Gastrocnemius medialis (tissue), 4 donors: ENCODE measurements at regions not wholly inside any gene's neighbourhood (a gene's known extent, or its start where the extent isn't known, plus 50 kb on each side); places are given as distances from the start of the nearest gene placed in this dataset.

ENCODE experiments used
- POLR2A ChIP-seq, 2 donors: fragments of 450-650 bp; IDR thresholded peaks; one replicate each; pipeline ENCODE4 v1.6.1; 2017; ENCODE audit warnings: antibody characterized with exemption in 2 of 2, mild to moderate bottlenecking in 2 of 2, moderate library complexity in 2 of 2
- TF ChIP-seq, protein P1 (sequence below), 5 experiments: fragments of 450-650 bp in 3 of 5; fragments of 200-600 bp in 2 of 5; sonication (generic) in 2 of 5; IDR thresholded peaks in 4 of 5; conservative IDR thresholded peaks in 1 of 5; 1 replicate in 4 of 5; 2 replicates in 1 of 5; pipeline ENCODE4 v1.5.1; 2016 to 2019; ENCODE audit warnings: antibody characterized with exemption in 5 of 5, mild to moderate bottlenecking in 3 of 5, moderate library complexity in 3 of 5

DNA sequence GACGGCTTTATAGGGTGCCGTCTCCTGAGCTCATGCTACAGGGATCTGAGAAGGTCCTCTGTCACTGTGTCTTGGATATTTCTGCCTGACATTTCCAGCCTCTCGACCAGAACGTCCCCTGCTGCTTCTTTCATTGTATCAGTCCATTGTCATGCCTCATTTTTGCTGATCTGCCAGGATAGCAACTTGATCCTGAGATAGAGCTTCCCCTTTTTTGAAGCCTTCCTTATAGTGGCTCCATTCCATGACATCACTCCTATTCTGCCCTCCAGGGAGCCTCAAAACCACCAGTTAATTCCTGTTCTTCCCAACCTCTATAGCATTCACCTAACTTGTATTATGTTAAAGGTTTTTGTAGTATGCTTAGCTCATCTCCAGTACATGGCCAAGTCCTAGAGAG lies 431.8 kb upstream of the NOX3 start:
- TF ChIP-seq, protein P1, sequence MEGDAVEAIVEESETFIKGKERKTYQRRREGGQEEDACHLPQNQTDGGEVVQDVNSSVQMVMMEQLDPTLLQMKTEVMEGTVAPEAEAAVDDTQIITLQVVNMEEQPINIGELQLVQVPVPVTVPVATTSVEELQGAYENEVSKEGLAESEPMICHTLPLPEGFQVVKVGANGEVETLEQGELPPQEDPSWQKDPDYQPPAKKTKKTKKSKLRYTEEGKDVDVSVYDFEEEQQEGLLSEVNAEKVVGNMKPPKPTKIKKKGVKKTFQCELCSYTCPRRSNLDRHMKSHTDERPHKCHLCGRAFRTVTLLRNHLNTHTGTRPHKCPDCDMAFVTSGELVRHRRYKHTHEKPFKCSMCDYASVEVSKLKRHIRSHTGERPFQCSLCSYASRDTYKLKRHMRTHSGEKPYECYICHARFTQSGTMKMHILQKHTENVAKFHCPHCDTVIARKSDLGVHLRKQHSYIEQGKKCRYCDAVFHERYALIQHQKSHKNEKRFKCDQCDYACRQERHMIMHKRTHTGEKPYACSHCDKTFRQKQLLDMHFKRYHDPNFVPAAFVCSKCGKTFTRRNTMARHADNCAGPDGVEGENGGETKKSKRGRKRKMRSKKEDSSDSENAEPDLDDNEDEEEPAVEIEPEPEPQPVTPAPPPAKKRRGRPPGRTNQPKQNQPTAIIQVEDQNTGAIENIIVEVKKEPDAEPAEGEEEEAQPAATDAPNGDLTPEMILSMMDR (IDR thresholded peaks at IDR 0.05 in 4 of 5, conservative IDR thresholded peaks at IDR 0.05 in 1 of 5): no peak
- TF ChIP-seq POLR2A (IDR thresholded peaks at IDR 0.05): no peak
